GM12874 (cell line): ENCODE measurements at regions not wholly inside any gene's neighbourhood (a gene's known extent, or its start where the extent isn't known, plus 50 kb on each side); places are given as distances from the start of the nearest gene placed in this dataset.

ENCODE experiments used
- TF ChIP-seq, protein P1 (sequence below): IDR thresholded peaks from 2 replicates; pipeline ENCODE4 v1.5.1; 2011; ENCODE audit warnings: low read depth, mild to moderate bottlenecking, control low read depth, low read length, moderate library complexity; ENCODE audit not compliant: insufficient read depth

DNA sequence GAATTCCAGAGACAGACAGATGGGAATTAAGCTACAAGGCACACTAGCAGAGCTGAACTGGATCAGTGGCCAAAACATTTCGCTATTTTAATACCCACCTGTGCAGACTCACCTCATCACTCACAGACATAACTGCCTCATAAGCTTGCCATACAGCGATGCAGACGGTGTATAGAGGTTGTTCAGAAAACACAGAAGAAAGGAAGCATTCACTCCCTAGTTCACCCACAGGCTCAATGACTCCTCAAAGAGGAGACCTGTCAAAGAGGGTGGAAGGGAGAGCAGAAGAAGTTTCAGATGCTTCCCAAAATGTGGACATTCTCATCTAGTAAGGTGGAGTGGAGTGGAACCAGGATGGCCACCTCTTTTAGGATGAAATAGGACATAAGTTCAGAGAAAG lies 81.7 kb upstream of the SPHKAP start:
- TF ChIP-seq, protein P1, sequence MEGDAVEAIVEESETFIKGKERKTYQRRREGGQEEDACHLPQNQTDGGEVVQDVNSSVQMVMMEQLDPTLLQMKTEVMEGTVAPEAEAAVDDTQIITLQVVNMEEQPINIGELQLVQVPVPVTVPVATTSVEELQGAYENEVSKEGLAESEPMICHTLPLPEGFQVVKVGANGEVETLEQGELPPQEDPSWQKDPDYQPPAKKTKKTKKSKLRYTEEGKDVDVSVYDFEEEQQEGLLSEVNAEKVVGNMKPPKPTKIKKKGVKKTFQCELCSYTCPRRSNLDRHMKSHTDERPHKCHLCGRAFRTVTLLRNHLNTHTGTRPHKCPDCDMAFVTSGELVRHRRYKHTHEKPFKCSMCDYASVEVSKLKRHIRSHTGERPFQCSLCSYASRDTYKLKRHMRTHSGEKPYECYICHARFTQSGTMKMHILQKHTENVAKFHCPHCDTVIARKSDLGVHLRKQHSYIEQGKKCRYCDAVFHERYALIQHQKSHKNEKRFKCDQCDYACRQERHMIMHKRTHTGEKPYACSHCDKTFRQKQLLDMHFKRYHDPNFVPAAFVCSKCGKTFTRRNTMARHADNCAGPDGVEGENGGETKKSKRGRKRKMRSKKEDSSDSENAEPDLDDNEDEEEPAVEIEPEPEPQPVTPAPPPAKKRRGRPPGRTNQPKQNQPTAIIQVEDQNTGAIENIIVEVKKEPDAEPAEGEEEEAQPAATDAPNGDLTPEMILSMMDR, result no peak

DNA sequence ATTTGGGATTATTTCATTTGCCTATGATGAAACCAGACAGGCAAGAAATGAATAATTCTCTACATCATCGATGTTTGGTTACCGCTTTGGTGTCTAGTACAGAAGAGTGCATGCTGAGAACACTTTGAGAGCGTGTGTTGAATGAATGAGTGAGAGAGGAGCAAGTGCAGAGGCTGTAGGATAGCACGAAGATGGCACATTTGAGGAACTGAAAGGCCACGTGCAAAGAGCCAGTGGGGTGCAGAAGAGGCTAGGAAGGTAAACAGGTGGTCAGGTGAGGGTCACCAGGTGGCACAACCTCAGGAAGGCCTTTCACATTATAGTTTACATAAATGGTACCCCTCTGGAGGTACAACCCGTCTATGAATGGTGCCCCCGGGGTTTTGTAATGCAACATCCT lies 80.1 kb upstream of the SPHKAP start:
- TF ChIP-seq, protein P1, result no peak

DNA sequence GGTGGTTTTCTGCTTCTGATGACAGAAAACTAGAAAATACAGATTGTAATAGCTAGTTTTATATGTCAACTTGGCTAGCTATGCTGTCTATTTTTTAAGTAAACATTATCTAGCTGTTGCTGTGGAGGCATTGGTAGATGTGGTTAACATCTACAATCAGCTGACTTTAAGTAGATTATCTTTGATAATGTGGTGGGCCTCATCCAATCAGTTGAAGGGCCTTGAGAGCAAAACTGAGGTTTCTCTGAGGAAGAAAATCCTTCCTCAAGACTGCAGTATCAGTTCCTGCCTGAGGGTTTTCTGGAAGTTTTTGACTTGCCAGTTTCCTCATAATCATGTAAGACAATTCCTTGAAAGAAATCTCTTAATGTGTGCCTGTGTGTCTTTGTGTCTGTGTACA lies 75.9 kb upstream of the SPHKAP start:
- TF ChIP-seq, protein P1, result no peak

DNA sequence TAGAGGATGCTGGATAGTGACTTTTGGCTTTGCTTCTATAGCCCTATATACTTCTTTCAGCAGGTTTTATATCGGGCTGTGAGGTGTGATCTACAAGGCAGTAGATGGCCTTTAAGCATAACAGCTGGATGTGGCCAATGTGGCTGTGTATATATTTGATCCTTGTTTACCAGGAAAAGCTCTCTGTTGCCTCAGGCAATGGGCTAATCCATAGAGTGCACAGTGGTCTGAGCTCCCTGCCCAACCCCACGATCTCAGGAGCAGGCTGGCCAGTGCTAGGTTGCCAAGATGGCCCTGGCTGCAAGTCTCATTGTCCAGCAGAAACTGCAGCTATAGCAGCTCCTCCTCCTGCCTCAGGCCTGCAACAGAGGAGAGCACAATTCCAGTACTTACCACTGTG lies 72.3 kb upstream of the SPHKAP start:
- TF ChIP-seq, protein P1, result no peak

DNA sequence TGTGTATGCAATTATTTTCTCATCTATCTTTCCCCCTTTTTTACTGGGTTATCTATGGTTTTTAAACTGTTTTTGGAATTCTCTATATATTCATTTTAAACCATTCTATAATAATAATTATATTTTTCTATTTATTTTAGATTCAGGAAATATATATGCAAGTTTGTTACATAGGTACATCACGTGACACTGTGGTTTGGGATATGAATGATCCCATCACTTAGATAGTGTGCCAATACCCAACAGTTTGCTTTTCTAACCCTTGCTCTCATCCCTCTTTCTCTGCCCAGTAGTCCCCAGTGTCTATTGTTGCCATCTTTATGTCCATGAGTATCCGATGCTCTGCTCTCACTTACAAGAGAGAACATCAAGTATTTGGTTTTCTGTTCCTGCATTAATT lies 65.8 kb upstream of the SPHKAP start:
- TF ChIP-seq, protein P1, result no peak

DNA sequence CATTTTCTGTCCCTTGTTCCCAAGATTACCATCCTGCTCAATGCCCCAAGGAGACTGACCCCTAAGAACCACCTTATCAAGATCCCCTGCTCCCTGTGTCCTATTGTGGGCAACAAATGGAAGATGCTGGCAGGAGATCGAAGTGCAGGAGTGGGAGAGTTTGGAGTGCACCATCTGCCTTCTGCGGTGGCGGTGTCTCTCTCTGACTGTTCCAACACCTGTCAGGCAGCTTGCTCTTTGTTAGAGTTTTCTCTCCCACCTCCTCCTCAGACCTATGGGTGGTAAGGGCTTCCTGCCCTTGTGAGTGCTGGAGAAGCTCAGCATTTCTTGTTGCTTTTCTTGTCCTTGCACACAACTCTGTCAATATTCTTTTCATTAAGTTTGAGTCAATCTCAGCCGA lies 64.1 kb upstream of the SPHKAP start:
- TF ChIP-seq, protein P1, result no peak

DNA sequence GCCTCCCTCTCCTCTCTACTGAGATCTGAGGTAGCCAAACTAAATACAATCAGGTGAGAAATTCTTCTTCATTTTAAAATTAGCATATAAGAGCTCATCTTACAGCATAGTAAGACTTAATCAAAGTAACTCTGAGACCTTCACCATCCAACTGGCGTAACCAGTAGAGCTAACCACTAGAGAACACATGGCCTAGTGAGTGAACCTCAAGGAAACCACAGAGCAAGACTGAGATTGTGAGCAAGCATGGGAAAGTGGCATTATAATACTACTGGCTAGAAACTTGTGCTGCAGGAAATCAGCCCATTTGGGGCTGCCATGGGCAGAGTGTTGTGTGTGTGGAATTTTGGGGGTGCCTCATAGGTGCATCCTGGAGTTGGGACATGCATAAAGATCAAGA lies 61.1 kb upstream of the SPHKAP start:
- TF ChIP-seq, protein P1, result no peak

DNA sequence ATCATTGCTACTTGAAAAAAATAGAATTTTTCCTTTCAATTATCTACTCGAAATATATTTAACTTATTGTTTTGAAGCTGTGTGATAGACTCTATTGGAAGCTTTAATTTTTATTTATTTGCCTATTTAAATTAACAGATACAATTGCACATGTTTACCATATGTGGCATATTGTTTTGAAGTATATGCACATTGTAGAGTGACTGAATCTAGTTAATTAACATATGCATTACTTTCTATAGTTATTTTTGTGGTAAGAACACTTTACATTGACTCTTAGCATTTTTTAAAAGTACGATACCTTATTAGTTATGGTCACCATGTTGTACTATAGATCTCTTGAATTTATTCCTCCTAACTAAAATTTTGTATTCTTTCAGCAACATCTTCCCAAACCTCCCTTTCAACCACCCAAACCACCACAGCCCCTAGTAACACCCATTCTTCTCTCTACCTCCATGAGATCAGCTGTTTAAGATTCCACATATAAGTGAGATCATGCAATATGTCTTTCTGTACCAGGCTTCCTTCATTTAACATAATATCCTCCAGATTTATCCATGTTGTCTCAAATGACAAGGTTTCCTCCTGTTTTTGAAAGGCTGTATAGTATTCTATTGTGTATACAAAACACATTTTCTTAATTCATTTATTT lies 58.5 kb upstream of the SPHKAP start:
- TF ChIP-seq, protein P1, result no peak
